HL-60 (cell line): ENCODE measurements at regions not wholly inside any gene's neighbourhood (a gene's known extent, or its start where the extent isn't known, plus 50 kb on each side); places are given as distances from the start of the nearest gene placed in this dataset.

ENCODE experiments used
- TF ChIP-seq, protein P1 (sequence below): IDR thresholded peaks from one replicate; pipeline ENCODE4 v1.5.1; 2011; ENCODE audit warnings: low read length, control low read depth, inconsistent platforms; ENCODE audit not compliant: insufficient read depth
- TF ChIP-seq, protein P2 (sequence below): IDR thresholded peaks from 2 replicates; pipeline ENCODE4 v1.6.1; 2012; ENCODE audit warnings: low read depth; ENCODE audit not compliant: insufficient replicate concordance

DNA sequence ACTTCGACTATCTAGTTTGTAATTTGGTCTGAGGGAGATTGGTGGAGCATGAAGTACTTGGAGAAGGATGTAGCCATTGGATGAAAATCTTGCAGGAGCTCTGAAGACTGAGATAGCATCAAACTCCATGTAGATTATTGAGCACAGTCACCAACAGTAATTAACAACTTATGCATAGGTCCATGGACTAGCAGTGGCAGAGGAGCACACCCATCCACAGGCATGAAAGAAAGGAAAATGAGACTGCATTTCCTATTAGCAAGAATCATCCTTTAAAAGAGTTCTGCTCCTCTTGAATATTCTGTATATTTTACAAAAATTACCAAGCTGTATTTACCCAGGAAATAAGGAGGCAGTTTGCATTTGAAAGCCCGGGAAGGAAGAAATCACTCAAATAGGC, 529.4 kb upstream of the ACTRT1 start:
- TF ChIP-seq, protein P1, sequence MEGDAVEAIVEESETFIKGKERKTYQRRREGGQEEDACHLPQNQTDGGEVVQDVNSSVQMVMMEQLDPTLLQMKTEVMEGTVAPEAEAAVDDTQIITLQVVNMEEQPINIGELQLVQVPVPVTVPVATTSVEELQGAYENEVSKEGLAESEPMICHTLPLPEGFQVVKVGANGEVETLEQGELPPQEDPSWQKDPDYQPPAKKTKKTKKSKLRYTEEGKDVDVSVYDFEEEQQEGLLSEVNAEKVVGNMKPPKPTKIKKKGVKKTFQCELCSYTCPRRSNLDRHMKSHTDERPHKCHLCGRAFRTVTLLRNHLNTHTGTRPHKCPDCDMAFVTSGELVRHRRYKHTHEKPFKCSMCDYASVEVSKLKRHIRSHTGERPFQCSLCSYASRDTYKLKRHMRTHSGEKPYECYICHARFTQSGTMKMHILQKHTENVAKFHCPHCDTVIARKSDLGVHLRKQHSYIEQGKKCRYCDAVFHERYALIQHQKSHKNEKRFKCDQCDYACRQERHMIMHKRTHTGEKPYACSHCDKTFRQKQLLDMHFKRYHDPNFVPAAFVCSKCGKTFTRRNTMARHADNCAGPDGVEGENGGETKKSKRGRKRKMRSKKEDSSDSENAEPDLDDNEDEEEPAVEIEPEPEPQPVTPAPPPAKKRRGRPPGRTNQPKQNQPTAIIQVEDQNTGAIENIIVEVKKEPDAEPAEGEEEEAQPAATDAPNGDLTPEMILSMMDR: no peak
- TF ChIP-seq, protein P2, sequence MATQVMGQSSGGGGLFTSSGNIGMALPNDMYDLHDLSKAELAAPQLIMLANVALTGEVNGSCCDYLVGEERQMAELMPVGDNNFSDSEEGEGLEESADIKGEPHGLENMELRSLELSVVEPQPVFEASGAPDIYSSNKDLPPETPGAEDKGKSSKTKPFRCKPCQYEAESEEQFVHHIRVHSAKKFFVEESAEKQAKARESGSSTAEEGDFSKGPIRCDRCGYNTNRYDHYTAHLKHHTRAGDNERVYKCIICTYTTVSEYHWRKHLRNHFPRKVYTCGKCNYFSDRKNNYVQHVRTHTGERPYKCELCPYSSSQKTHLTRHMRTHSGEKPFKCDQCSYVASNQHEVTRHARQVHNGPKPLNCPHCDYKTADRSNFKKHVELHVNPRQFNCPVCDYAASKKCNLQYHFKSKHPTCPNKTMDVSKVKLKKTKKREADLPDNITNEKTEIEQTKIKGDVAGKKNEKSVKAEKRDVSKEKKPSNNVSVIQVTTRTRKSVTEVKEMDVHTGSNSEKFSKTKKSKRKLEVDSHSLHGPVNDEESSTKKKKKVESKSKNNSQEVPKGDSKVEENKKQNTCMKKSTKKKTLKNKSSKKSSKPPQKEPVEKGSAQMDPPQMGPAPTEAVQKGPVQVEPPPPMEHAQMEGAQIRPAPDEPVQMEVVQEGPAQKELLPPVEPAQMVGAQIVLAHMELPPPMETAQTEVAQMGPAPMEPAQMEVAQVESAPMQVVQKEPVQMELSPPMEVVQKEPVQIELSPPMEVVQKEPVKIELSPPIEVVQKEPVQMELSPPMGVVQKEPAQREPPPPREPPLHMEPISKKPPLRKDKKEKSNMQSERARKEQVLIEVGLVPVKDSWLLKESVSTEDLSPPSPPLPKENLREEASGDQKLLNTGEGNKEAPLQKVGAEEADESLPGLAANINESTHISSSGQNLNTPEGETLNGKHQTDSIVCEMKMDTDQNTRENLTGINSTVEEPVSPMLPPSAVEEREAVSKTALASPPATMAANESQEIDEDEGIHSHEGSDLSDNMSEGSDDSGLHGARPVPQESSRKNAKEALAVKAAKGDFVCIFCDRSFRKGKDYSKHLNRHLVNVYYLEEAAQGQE: no peak
